Fibroblast of peridontal ligament (primary cell): ENCODE measurements at regions not wholly inside any gene's neighbourhood (a gene's known extent, or its start where the extent isn't known, plus 50 kb on each side); places are given as distances from the start of the nearest gene placed in this dataset.

Experiments used
- DNase-seq: peaks from one replicate; pipeline ENCODE4 v3.0.0-alpha.2; 2010; ENCODE audit errors: extremely low read depth

DNA sequence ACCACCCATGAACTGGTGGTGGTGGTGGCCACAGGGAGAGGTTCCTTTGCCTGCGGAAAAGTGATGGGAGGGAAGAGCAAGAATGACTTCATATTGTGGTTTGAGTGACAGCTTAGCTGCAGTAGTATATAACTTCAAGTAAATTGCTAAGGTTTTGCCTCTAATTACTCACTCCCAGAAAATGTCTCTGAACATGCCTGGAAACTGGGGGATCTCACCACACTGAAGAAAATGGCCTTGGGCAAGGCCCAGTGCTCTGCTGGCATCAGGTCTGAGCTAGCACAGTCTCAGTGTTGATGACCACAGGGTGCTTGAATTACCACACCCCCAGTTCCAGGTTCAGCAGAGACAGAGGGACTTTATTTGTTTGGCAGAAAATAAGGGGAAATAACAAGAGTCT is 2085.4 kb downstream of the ARAP2 start:
- DNase-seq, result no peak

- peak; percentile 18 for DNase-seq
These were observed 2073.4 kb downstream of the ARAP2 start for GRCh38 chr4:34170946-34171345.

GRCh38 chr4:34176609-34177008 is 2067.7 kb downstream of the ARAP2 start:
- DNase-seq, result no peak

GRCh38 chr4:34178476-34178875 is 2065.8 kb downstream of the ARAP2 start:
- no peak for DNase-seq

DNA sequence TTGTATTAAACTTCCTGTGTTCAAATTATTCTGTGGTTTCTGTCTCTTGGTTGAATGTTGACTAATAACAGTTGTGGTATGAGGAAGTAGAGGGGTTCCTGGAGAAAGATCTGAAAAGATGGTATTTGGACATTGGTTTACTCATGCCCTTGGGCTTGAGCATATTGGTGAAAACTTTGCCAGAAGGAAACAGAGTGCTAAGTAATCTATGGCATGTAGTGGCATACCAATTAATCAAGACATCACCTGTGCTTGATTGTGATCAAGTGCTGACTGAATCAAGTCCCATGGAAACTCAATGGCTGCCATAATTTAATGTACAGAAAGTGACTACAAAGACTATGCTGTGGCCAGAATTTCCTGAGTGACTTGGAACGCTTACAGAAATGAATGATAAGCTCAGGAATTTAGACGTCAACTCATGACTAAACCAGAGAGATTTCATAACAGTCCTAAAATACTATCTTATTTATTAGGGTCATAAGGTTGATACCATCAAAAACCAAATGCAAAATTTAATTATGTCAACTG is 2062.9 kb downstream of the ARAP2 start:
- peak; percentile 91 for DNase-seq

DNA sequence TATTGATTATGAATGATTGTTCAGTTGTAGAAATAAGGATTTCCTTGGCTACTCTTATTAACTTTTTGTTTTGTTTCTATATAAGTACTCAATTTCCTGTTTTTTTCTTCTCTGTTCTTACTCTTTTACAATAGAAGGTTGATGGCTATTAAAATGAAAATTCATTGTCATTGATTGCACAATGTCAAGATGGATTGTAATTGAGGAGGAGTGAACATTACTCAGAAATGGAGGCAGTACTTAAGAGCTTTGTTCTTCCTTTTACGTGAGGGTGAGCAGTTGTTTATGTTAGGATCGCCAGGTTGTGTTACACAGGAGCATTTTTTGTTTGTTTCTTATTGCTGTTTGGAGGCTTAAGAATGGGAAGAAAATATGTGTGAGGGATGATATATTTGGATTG is 2062.4 kb downstream of the ARAP2 start:
- DNase-seq, result no peak

DNA sequence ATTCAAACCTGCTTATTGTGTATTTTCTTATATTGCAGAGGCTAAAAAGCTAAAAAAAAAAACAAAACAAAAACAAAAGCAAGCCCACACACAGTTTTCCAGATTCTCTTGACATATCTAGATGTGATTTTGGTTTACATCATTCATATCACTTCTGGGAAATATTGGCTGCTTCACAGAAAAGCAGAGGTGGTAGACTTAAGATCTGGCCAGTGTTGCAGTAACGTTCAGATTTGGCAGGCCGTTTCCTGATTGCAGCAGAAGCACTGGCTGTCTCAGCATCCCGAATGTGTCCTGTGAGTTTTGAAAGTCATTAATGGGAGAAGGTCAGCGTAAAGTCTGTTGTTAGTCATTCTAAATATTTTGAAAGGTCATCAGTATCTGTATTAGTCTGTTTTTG is 2062.0 kb downstream of the ARAP2 start:
- DNase-seq, result peak; percentile 61

DNA sequence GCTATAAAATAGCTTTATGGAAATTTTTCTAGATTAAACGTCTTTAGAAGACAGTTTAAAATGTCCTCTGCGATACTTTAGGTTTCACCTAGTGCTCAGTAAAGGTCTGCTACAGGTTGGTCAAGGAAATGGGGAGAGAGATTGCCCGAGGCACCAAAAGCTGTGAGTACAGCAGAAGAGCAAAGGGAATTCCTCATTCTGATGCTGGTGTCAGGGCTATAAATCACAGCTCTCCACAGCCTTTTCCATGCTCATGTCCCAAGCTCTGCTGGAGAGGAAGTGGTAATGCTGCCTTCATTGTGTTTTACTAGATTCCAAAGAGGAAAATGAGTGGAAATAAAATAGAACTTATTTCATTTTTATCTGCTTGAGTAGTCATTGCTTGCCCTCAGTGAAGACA is 2060.4 kb downstream of the ARAP2 start:
- DNase-seq, result no peak

- DNase-seq, result no peak
These were observed 2057.3 kb downstream of the ARAP2 start for GRCh38 chr4:34187056-34187455.

DNA sequence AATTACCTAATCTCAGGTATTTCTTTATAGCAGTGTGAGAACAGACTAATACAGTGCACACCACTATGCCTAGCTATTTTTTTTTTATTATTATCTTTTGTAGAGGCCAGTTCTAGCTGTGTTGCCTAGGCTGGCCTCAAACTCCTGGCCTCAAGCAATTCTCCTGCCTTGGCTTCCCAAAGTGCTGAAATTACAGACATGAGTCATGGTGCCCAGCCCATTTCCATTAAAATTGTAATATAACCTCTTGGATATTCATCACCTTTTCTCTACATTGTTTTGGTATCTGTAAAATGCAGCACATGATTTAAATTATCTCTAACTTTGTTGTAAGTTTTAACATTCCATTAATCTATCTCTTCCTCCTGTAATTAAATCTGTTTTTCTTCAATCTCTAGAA is 2052.9 kb downstream of the ARAP2 start:
- DNase-seq, result no peak

- peak; percentile 56 for DNase-seq
These were observed 2050.7 kb downstream of the ARAP2 start for GRCh38 chr4:34193451-34194154.

- DNase-seq, result no peak
These were observed 2049.7 kb downstream of the ARAP2 start for GRCh38 chr4:34194585-34194984.

GRCh38 chr4:34196375-34196774 is 2047.9 kb downstream of the ARAP2 start:
- DNase-seq, result peak; percentile 65

DNA sequence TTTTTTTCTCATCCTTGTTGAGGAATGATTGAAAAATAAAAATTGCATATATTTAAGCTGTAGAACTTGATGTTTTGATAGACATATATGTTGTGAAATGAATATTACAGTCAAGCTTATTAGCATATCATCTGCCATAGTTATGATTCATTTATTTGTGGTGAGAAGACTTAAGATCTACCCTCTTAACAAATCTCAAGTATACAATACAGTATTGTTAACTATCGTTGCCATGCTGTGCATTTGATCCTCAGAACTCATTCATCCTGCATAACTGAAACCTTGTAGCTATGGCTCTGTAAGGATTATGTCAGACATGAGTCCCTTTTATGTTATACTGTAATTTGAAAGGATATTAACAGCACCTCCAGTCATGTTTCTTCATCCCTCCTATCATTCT is 2045.3 kb downstream of the ARAP2 start:
- no peak for DNase-seq

- no peak for DNase-seq
These were observed 2043.8 kb downstream of the ARAP2 start for GRCh38 chr4:34200535-34200934.

GRCh38 chr4:34202154-34202553 is 2042.2 kb downstream of the ARAP2 start:
- DNase-seq, result no peak

DNA sequence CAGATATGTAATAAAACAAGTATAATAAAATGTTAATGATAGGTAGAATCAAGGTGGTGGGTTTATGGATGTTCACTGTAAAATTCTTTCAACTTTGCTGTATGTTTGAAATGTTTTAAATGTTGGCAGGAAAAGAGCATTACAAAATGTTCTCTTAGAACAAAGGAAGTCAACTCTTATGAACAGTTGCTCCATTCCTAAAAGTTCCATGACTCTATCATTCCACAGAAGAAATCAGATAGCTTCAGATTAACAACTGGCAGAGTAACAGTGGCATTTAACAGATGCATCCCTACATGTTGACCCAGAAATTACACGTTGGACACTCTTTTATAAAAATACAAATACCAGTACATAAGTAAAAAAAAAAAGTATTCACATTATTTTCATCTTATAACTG is 2023.7 kb downstream of the ARAP2 start:
- DNase-seq, result peak; percentile 23

GRCh38 chr4:34221986-34222385 is 2022.3 kb downstream of the ARAP2 start:
- no peak for DNase-seq

- DNase-seq, result no peak
These were observed 2008.2 kb downstream of the ARAP2 start for GRCh38 chr4:34236118-34236517.

- DNase-seq, result no peak
These were observed 1999.0 kb downstream of the ARAP2 start for GRCh38 chr4:34245276-34245675.

- peak; percentile 61 for DNase-seq
These were observed 1993.8 kb downstream of the ARAP2 start for GRCh38 chr4:34250562-34250961.

DNA sequence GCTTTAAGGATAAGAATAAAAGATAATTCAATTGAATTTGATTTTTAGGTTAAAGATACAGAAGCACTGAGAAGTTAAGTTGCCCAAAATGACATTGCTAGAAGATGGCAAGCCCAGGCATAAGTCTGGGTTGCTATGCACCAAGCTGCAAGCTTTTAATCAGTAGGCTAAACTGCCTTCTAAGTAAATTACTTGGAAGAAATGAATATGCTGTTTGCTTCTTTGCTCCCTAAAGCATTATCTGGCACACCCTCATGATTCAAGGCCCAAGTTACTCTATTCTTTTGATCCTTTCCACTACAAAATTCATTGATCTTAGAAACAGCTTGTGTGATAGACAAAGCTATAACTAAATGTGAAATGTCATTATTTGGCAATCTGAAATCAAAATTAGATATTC is 1991.1 kb downstream of the ARAP2 start:
- DNase-seq, result no peak

DNA sequence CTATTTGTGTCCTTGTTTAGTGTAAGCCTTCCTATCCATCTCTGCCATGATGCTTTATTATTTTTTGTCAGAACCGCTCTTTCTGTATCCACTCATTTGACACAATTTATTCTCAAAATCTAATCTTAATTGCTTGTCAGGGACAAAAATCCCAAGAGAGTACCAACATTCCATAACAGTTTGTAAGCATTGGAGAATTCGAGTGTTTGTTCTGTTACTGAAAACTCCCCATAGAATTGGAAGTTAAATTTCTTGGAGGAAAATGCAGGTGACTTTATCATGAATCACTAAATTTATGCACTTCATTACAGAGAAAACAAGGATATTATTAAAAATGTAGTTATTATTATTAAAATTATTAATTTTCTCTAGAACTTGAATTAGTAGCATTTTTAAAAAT is 1986.1 kb downstream of the ARAP2 start:
- DNase-seq, result no peak

GRCh38 chr4:34261799-34262314 is 1982.5 kb downstream of the ARAP2 start:
- no peak for DNase-seq
